ENCODE measurements at regions not wholly inside any gene's neighbourhood (a gene's known extent, or its start where the extent isn't known, plus 50 kb on each side); places are given as distances from the start of the nearest gene placed in this dataset.
"Not testable (repeated sequence)": the region's sequence is repeated elsewhere in the genome, so short reads cannot be mapped to it uniquely, and the experiment has no call there.

GRCh38 chr9:97132865-97133264 is 93.9 kb upstream of the CTSV start:
- DNase-seq (ENCODE audit: extremely low spot score, unreplicated experiment), result no peak
- Mint-ChIP-seq H3K36me3 (peaks cover 4% of the 10 kb centered on the region), H3K4me3 (no peak overlapping the region), H3K4me1 (ENCODE audit: unreplicated experiment) (no peaks in the 10 kb centered on the region), H3K27ac (no peak overlapping the region), H3K9me3 (no peaks in the 10 kb centered on the region), H3K27me3 (no peaks in the 10 kb centered on the region)
- TF ChIP-seq, protein P1, sequence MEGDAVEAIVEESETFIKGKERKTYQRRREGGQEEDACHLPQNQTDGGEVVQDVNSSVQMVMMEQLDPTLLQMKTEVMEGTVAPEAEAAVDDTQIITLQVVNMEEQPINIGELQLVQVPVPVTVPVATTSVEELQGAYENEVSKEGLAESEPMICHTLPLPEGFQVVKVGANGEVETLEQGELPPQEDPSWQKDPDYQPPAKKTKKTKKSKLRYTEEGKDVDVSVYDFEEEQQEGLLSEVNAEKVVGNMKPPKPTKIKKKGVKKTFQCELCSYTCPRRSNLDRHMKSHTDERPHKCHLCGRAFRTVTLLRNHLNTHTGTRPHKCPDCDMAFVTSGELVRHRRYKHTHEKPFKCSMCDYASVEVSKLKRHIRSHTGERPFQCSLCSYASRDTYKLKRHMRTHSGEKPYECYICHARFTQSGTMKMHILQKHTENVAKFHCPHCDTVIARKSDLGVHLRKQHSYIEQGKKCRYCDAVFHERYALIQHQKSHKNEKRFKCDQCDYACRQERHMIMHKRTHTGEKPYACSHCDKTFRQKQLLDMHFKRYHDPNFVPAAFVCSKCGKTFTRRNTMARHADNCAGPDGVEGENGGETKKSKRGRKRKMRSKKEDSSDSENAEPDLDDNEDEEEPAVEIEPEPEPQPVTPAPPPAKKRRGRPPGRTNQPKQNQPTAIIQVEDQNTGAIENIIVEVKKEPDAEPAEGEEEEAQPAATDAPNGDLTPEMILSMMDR (conservative IDR thresholded peaks at IDR 0.05), result no peak

- H3K36me3 Mint-ChIP-seq; H3K27me3 Mint-ChIP-seq; DNase-seq (ENCODE audit: extremely low spot score, unreplicated experiment); H3K4me1 Mint-ChIP-seq (ENCODE audit: unreplicated experiment); H3K9me3 Mint-ChIP-seq; H3K4me3 Mint-ChIP-seq; H3K27ac Mint-ChIP-seq: not testable (repeated sequence)
These were observed 91.9 kb upstream of the CTSV start for GRCh38 chr9:97130864-97131263.

DNA sequence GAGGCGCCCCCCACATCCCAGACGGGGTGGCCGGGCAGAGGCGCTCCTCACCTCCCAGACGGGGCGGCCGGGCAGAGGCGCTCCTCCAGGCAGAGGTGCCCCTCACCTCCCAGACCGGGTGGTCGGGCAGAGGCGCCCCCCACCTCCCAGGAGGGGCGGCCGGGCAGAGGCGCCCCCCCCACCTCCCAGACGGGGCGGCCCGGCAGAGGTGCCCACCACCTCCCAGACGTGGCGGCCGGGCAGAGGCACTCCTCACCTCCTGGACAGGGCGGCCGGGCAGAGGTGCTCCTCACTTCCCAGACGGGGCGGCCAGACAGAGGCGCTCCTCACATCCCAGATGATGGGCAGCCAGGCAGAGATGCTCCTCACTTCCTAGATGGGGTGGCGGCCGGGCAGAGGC is 91.4 kb upstream of the CTSV start:
- H3K36me3 Mint-ChIP-seq; H3K27me3 Mint-ChIP-seq; H3K4me1 Mint-ChIP-seq (ENCODE audit: unreplicated experiment); H3K9me3 Mint-ChIP-seq; H3K27ac Mint-ChIP-seq; H3K4me3 Mint-ChIP-seq; DNase-seq (ENCODE audit: extremely low spot score, unreplicated experiment): not testable (repeated sequence)

- DNase-seq (ENCODE audit: extremely low spot score, unreplicated experiment), result no peak
- Mint-ChIP-seq H3K9me3 (no peaks in the 10 kb centered on the region), H3K27me3 (no peaks in the 10 kb centered on the region), H3K27ac (no peak overlapping the region), H3K4me3 (no peak overlapping the region), H3K4me1 (ENCODE audit: unreplicated experiment) (no peaks in the 10 kb centered on the region), H3K36me3 (peaks cover 4% of the 10 kb centered on the region)
- TF ChIP-seq, protein P1 (conservative IDR thresholded peaks at IDR 0.05), result no peak
These were observed 90.0 kb upstream of the CTSV start for GRCh38 chr9:97128919-97129318.

GRCh38 chr9:97124256-97124655 is 85.3 kb upstream of the CTSV start:
- peaks cover 9% of the 10 kb centered on the region for H3K36me3 Mint-ChIP-seq

GRCh38 chr9:97110696-97111095 is 71.8 kb upstream of the CTSV start:
- Mint-ChIP-seq H3K9me3 (no peaks in the 10 kb centered on the region), H3K4me1 (ENCODE audit: unreplicated experiment) (no peaks in the 10 kb centered on the region), H3K27ac (no peak overlapping the region), H3K36me3 (no peaks in the 10 kb centered on the region), H3K4me3 (no peak overlapping the region), H3K27me3 (no peaks in the 10 kb centered on the region)
- TF ChIP-seq, protein P1 (conservative IDR thresholded peaks at IDR 0.05), result no peak
- DNase-seq (ENCODE audit: extremely low spot score, unreplicated experiment), result no peak

More at GRCh38 chr9:97124256-97124655, 85.3 kb upstream of the CTSV start:
- Mint-ChIP-seq H3K4me3 (no peak overlapping the region), H3K4me1 (ENCODE audit: unreplicated experiment) (no peaks in the 10 kb centered on the region), H3K9me3 (no peaks in the 10 kb centered on the region), H3K27me3 (no peaks in the 10 kb centered on the region), H3K27ac (no peak overlapping the region)
- TF ChIP-seq, protein P1 (conservative IDR thresholded peaks at IDR 0.05), result no peak
- no peak for DNase-seq (ENCODE audit: extremely low spot score, unreplicated experiment)

- H3K27ac Mint-ChIP-seq, result no peak overlapping the region
- H3K4me3 Mint-ChIP-seq, result no peak overlapping the region
- DNase-seq (ENCODE audit: extremely low spot score, unreplicated experiment), result no peak
- TF ChIP-seq, protein P1 (conservative IDR thresholded peaks at IDR 0.05), result peak; percentile 42
- H3K9me3 Mint-ChIP-seq, result no peaks in the 10 kb centered on the region
- no peaks in the 10 kb centered on the region for H3K36me3 Mint-ChIP-seq
- no peaks in the 10 kb centered on the region for H3K27me3 Mint-ChIP-seq
- no peaks in the 10 kb centered on the region for H3K4me1 Mint-ChIP-seq (ENCODE audit: unreplicated experiment)
These were observed 70.4 kb upstream of the CTSV start for GRCh38 chr9:97109194-97109811.

- not testable (repeated sequence) for H3K4me3 Mint-ChIP-seq; DNase-seq (ENCODE audit: extremely low spot score, unreplicated experiment); H3K9me3 Mint-ChIP-seq; H3K27me3 Mint-ChIP-seq; H3K36me3 Mint-ChIP-seq; H3K4me1 Mint-ChIP-seq (ENCODE audit: unreplicated experiment); H3K27ac Mint-ChIP-seq
These were observed 66.3 kb upstream of the CTSV start for GRCh38 chr9:97105220-97105619.

GRCh38 chr9:97103613-97104383 is 64.9 kb upstream of the CTSV start:
- not testable (repeated sequence) for H3K36me3 Mint-ChIP-seq; H3K9me3 Mint-ChIP-seq; H3K4me1 Mint-ChIP-seq (ENCODE audit: unreplicated experiment); H3K4me3 Mint-ChIP-seq; H3K27me3 Mint-ChIP-seq; DNase-seq (ENCODE audit: extremely low spot score, unreplicated experiment); H3K27ac Mint-ChIP-seq

Measured in type B pancreatic cell (in vitro differentiated cells).